ENCODE measurements at regions not wholly inside any gene's neighbourhood (a gene's known extent, or its start where the extent isn't known, plus 50 kb on each side); places are given as distances from the start of the nearest gene placed in this dataset.

GRCh38 chr5:125883223-125883622 is 540.0 kb upstream of the GRAMD2B start:
- no peaks in the 10 kb centered on the region for H3K27me3 ChIP-seq (replicated peaks in 1 of 2; ENCODE audit: control insufficient read depth in 2 of 2, insufficient read depth in 2 of 2, low read length in 1 of 2)
- no peaks in the 10 kb centered on the region for H3K9me3 ChIP-seq (replicated peaks; ENCODE audit: control insufficient read depth, insufficient read depth, low read length)
- TF ChIP-seq POLR2A (IDR thresholded peaks at IDR 0.05; ENCODE audit: low read depth, low read length): no peak
- no peak for TF ChIP-seq ZSCAN29 (IDR thresholded peaks at IDR 0.05)
- no peak for TF ChIP-seq NBN (IDR thresholded peaks at IDR 0.05)
- TF ChIP-seq PKNOX1 (IDR thresholded peaks at IDR 0.05): no peak
- TF ChIP-seq CUX1 (IDR thresholded peaks at IDR 0.05; ENCODE audit: insufficient replicate concordance, low read depth, low read length): no peak
- TF ChIP-seq RUNX3 (IDR thresholded peaks at IDR 0.05; ENCODE audit: low read length): no peak
- no peak for TF ChIP-seq YY1 (IDR thresholded peaks at IDR 0.05; ENCODE audit: low read depth, low read length)
- no peak for TF ChIP-seq FOS (IDR thresholded peaks at IDR 0.05; ENCODE audit: borderline replicate concordance, extremely low read depth, insufficient read length)
- TF ChIP-seq PRDM15 (CRISPR knock-in tag; IDR thresholded peaks at IDR 0.05): no peak
- TF ChIP-seq ASH2L (IDR thresholded peaks at IDR 0.05; ENCODE audit: borderline replicate concordance, low read depth): no peak
- TF ChIP-seq HDAC6 (IDR thresholded peaks at IDR 0.05; ENCODE audit: unreplicated experiment): no peak
- ChIA-PET RAD21 (ENCODE audit: unreplicated experiment) (no interaction called here), CTCF (no interaction called here), SMC1A (ENCODE audit: uncharacterized antibody, unreplicated experiment) (no interaction called here), POLR2A (no interaction called here)
- H3K36me3 ChIP-seq (ENCODE audit: control insufficient read depth in 2 of 2, insufficient read depth in 2 of 2, low read length in 1 of 2): no peaks in the 10 kb centered on the region
- BruUV-seq (replicated peaks): no TSS peak
- 27% methylated on average over 4 of the region's 4 CpGs for WGBS (ENCODE audit: insufficient coverage, insufficient replicate concordance, low lambda C conversion rate, missing lambda C conversion rate)
- in situ Hi-C loops (cut with MboI) (no loop called here), intact Hi-C loops (cut with micrococcal nuclease; ENCODE audit: unreplicated experiment) (no loop called here)
- H2AFZ ChIP-seq (ENCODE audit: control insufficient read depth, low read depth, low read length): no peak overlapping the region
- no peak for ATAC-seq
- DNase-seq (ENCODE audit: low read depth, low spot score): no peak
- no peak overlapping the region for H3K9ac ChIP-seq (ENCODE audit: control insufficient read depth, insufficient read depth, low read length)
- H4K20me1 ChIP-seq (ENCODE audit: control insufficient read depth, insufficient read depth): no peaks in the 10 kb centered on the region
- H3K4me2 ChIP-seq (ENCODE audit: control insufficient read depth, insufficient read depth): no peak overlapping the region
- H3K4me3 ChIP-seq: no peak overlapping the region
- FAIRE-seq: no peak
- H3K79me2 ChIP-seq (ENCODE audit: control insufficient read depth, insufficient read depth, low read length): no peaks in the 10 kb centered on the region
- H3K4me1 ChIP-seq (ENCODE audit: control insufficient read depth, insufficient read depth, low read length): no peaks in the 10 kb centered on the region
- no peak overlapping the region for H3K27ac ChIP-seq (ENCODE audit: control insufficient read depth, insufficient read depth)

All from GM12878 (cell line).